HepG2 (cell line): ENCODE measurements at regions not wholly inside any gene's neighbourhood (a gene's known extent, or its start where the extent isn't known, plus 50 kb on each side); places are given as distances from the start of the nearest gene placed in this dataset.

Source experiments
- AFF4 ChIP-seq: sonication (generic); formaldehyde crosslinking; IDR thresholded peaks from 2 replicates; pipeline ENCODE4 v1.4.0; 2020; ENCODE audit warnings: missing genetic modification reagents
- BRCA1 ChIP-seq: sonication (generic); formaldehyde crosslinking; IDR thresholded peaks from 2 replicates; pipeline ENCODE4 v1.4.0; 2020; ENCODE audit warnings: missing genetic modification reagents
- CC2D1A ChIP-seq: sonication (generic); formaldehyde crosslinking; IDR thresholded peaks from 2 replicates; pipeline ENCODE4 v1.8.1; 2023; ENCODE audit warnings: mild to moderate bottlenecking, missing genetic modification reagents
- FOXC1 ChIP-seq: sonication (generic); formaldehyde crosslinking; IDR thresholded peaks from 2 replicates; pipeline ENCODE4 v1.8.0; 2022; ENCODE audit warnings: mild to moderate bottlenecking, missing genetic modification reagents, borderline replicate concordance
- FOXO1 ChIP-seq: sonication (generic); formaldehyde crosslinking; IDR thresholded peaks from 2 replicates; pipeline ENCODE4 v1.4.0; 2020; ENCODE audit warnings: missing genetic modification reagents
- FOXP4 ChIP-seq: sonication (generic); formaldehyde crosslinking; IDR thresholded peaks from 2 replicates; pipeline ENCODE4 v1.4.0; 2020; ENCODE audit warnings: missing genetic modification reagents
- GFI1 ChIP-seq: sonication (generic); formaldehyde crosslinking; IDR thresholded peaks from 2 replicates; pipeline ENCODE4 v1.5.0; 2020; ENCODE audit warnings: missing genetic modification reagents, mild to moderate bottlenecking, borderline replicate concordance
- HDAC2 ChIP-seq: sonication (generic); formaldehyde crosslinking; IDR thresholded peaks from 2 replicates; pipeline ENCODE4 v1.4.0; 2020; ENCODE audit warnings: missing genetic modification reagents
- KAT2B ChIP-seq: fragments of 150-350 bp; IDR thresholded peaks from 2 replicates; pipeline ENCODE4 v1.6.1; 2014; ENCODE audit warnings: low read depth, low read length, borderline replicate concordance
- MED1 ChIP-seq: sonication (generic); formaldehyde crosslinking; IDR thresholded peaks from 2 replicates; pipeline ENCODE4 v1.4.0; 2020; ENCODE audit warnings: missing genetic modification reagents
- PHF21A ChIP-seq: sonication (generic); formaldehyde crosslinking; IDR thresholded peaks from 2 replicates; pipeline ENCODE4 v1.5.0; 2020; ENCODE audit warnings: mild to moderate bottlenecking, missing genetic modification reagents
- PHF8 ChIP-seq: sonication (generic); formaldehyde crosslinking; IDR thresholded peaks from 2 replicates; pipeline ENCODE4 v1.5.0; 2020; ENCODE audit warnings: missing genetic modification reagents
- PITX1 ChIP-seq: sonication (generic); formaldehyde crosslinking; IDR thresholded peaks from 2 replicates; pipeline ENCODE4 v1.5.1; 2020; ENCODE audit warnings: mild to moderate bottlenecking, missing genetic modification reagents
- REST ChIP-seq, 2 experiments: IDR thresholded peaks; 2 replicates each; pipeline ENCODE4 v1.6.1; 2011 to 2012; ENCODE audit warnings: low read length in 2 of 2, borderline replicate concordance in 1 of 2, low read depth in 1 of 2, mild to moderate bottlenecking in 1 of 2, moderate library complexity in 1 of 2
- TBX2 ChIP-seq: sonication (generic); formaldehyde crosslinking; IDR thresholded peaks from 2 replicates; pipeline ENCODE4 v1.5.0; 2020; ENCODE audit warnings: missing genetic modification reagents, mild to moderate bottlenecking, borderline replicate concordance
- ZBTB25 ChIP-seq: IDR thresholded peaks from 2 replicates; pipeline ENCODE4 v1.6.1; 2018; ENCODE audit warnings: missing genetic modification reagents
- ZFP1 ChIP-seq: IDR thresholded peaks from 2 replicates; pipeline ENCODE4 v1.6.1; 2016
- ZMYM3 ChIP-seq: sonication (generic); formaldehyde crosslinking; IDR thresholded peaks from 2 replicates; pipeline ENCODE4 v1.5.1; 2020; ENCODE audit warnings: mild to moderate bottlenecking, missing genetic modification reagents
- ZNF660 ChIP-seq: sonication (generic); formaldehyde crosslinking; IDR thresholded peaks from 2 replicates; pipeline ENCODE4 v1.5.1; 2020; ENCODE audit warnings: mild to moderate bottlenecking, low read depth, missing genetic modification reagents, borderline replicate concordance
- ZNF720 ChIP-seq: sonication (generic); formaldehyde crosslinking; IDR thresholded peaks from 2 replicates; pipeline ENCODE4 v1.4.0; 2020; ENCODE audit warnings: missing genetic modification reagents

- TF ChIP-seq CC2D1A = no peak
- TF ChIP-seq FOXP4 (CRISPR knock-in tag) = peak; percentile 89
- TF ChIP-seq PHF21A (CRISPR knock-in tag) = peak; percentile 25; the same call in 1 of the 2 replicates
- TF ChIP-seq AFF4 (CRISPR knock-in tag) = 0 out of 2 replicates have a peak, but pooled peaks have one; percentile 70
- TF ChIP-seq ZFP1 (CRISPR knock-in tag) = 0 out of 2 replicates have a peak, but pooled peaks have one; percentile 67
- peak; percentile 58; the same call in 1 of the 2 replicates for TF ChIP-seq TBX2 (CRISPR knock-in tag)
- peak; percentile 91 for TF ChIP-seq MED1
- TF ChIP-seq ZBTB25 (CRISPR knock-in tag) = peak; percentile 26; the same call in 1 of the 2 replicates
- TF ChIP-seq REST (IDR thresholded peaks at IDR 0.05; ENCODE audit: borderline replicate concordance in 1 of 2, low read depth in 1 of 2, low read length in 2 of 2) = peak in 1 of 2 experiments; percentile 39; a peak in 1 of 4 replicates
- TF ChIP-seq GFI1 = peak; percentile 57
- TF ChIP-seq FOXO1 (CRISPR knock-in tag) = peak; percentile 82; the same call in 1 of the 2 replicates
- TF ChIP-seq PITX1 = peak; percentile 48; the same call in 1 of the 2 replicates
- TF ChIP-seq FOXC1 (CRISPR knock-in tag) = no peak
- no peak for TF ChIP-seq ZNF720 (CRISPR knock-in tag)
- no peak for TF ChIP-seq ZNF660 (CRISPR knock-in tag)
- no peak for TF ChIP-seq KAT2B
- TF ChIP-seq ZMYM3 (CRISPR knock-in tag) = no peak
- TF ChIP-seq HDAC2 (CRISPR knock-in tag) = peak; percentile 76; the same call in 1 of the 2 replicates
- peak; percentile 17; the same call in 1 of the 2 replicates for TF ChIP-seq PHF8 (CRISPR knock-in tag)
- 0 out of 2 replicates have a peak, but pooled peaks have one; percentile 25 for TF ChIP-seq BRCA1 (CRISPR knock-in tag)
These were observed 256.9 kb upstream of the TGFBR2 start (continued) for GRCh38 chr3:30349507-30349906.
